GM19351 (cell line): ENCODE measurements at regions not wholly inside any gene's neighbourhood (a gene's known extent, or its start where the extent isn't known, plus 50 kb on each side); places are given as distances from the start of the nearest gene placed in this dataset.
A peak's percentile ranks its signal among the peaks of the same experiment; 100 is the strongest.

Experiments used
- ATAC-seq: cut with Tn5 transposase; IDR thresholded peaks from one replicate; pipeline ENCODE4 v1.9.1; 2021; ENCODE audit warnings: mild to moderate bottlenecking, moderate library complexity; ENCODE audit not compliant: unreplicated experiment

DNA sequence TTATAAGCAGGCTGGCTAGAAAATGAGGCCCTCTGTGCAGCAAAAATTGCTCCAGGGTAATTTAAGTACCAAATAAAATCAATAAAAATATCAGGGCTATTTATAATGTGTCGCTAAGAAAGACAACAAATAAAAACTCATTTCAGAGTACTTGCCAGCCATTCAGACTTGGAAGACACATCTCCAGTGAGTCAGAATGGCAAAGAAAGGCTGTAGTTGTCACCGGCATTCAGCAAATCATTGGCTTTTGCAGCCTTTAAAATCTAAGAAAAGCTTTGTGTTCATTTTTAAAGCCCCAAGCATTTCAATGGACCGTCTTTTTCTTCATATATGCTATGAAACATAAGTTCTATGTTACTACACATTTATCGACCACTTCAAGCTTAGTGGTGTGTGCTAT lies 141.1 kb upstream of the HNMT start:
- no peak for ATAC-seq

DNA sequence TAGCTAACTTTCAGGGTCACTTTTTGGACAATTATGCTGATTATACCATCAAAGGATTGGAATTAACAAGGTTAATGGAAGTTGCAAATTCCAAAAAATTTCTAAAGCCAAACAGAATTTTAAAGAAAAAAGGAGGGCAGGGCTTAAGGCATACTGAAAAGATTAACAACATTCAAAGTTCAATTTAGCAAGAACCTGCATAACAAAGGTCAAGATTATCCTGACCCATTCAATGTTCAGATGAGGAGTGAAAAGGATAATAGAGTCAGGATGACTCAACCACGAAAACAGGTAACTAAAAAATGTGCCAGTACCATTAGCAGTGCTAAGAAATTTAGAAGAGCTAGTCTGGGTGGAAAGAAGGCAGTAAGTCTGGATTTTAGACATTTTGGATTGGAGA lies 139.8 kb upstream of the HNMT start:
- ATAC-seq = no peak

DNA sequence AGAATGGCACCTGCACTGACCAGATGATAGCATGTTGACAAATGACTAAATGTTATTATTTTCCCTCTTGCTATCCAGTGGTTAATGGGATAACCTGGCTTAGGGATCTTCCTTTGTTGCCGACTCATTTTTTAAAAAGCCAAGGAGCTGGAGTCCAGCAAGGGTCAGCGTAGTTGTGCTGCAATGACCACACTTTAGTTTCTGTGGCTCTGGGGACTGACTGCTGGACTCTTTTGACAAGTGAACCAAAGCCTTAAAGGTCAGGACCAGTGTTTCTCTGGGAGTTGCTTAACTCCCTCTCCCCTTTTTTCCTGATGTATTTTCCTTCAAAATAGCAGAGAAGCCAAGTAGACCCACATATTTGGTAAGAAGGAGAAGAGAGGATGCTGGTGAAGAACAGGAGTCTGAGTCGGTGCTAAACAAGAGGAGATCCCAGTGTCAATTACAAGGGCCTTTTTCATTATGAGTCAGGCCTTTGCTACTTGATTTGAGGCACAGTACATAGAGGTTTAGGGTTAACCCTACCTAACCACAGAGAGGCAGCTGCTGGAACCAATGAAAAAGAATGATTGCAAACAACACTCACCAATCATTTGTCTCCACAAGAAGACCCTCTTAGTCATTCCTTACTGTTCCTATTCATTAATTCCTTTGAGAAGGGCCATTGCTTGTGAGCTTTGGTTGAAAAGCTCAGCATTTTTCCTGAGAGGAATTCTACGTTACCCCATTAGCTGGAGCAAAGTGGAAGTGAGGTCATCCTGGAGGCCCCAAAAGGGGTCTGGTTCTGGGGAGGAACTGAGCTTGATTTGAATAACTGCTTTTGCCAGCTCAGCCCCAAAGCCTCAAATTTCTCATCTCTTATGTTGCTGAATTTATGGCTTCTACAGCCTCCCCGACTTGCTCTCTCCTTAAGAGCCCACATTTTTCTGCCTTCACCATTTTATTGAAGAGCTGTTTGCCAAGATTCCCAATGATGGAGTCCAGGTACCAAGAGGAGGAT lies 137.6 kb upstream of the HNMT start:
- ATAC-seq = peak; percentile 98

DNA sequence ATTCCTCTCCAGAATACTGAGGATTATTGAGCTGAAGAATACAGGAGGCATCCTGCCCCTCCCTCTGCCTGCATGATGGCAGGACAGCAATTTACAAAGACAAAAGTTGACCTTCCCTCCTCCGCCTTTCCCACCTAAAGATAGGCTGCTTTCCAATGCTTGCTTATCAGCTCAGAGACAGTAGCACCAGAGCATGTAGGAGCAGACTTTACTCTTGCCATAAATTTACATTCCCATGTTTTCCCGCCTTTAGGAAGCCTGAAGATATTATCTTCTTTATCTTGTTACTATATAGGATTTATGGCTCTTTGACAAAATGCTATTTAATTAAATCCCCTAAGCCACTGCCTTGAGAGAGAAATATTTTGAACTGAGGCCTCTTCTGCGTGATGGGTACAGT lies 135.6 kb upstream of the HNMT start:
- no peak for ATAC-seq

DNA sequence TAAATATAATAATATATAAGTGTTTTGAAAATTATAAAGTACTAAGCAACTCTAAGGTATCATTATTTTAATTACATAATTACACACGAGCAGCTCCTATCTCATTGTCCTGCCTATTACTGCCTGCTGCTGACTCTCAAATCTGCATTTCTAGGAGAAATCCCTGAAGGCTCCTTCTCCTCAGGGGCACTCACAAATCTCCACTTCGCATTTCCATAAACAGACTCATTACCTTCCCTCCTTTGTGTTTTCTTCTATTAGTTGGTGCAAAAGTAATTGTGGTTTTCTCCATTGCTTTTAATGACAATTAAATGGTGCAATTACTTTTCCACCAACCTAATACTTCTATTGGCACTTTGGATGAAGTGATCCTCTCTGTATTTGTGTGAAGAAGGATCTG lies 135.0 kb upstream of the HNMT start:
- no peak for ATAC-seq

DNA sequence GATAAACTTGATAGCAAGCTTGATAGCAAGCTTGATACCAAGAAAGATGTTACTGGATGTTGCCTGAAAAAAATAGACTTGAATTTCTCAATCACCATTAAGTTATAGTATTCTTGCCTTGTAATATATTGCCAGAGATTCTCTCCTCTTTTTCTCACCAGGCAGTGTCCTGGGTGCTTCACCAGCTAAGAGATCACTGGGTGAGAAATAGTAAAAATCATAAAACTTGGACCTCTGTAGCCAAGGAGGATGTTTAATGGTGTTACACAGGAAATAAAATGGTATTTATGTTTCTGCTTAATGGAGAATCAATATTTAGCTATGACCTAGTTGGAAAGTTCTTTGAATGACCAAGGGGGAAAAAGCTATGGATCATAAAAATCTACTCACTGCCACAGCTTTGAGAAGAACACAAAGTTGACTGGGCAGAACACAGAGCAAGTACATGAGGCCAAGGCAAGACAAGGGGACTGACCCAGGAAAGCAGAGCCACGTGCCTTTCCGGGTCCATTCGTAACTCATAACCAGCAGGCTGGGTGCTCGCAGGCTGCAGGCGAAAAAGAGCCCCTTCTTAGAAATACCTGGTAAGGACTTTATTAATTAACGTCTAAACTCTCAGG lies 129.4 kb upstream of the HNMT start:
- no peak for ATAC-seq

- ATAC-seq = no peak
Measured at GRCh38 chr2:137836671-137837070, 127.6 kb upstream of the HNMT start.

DNA sequence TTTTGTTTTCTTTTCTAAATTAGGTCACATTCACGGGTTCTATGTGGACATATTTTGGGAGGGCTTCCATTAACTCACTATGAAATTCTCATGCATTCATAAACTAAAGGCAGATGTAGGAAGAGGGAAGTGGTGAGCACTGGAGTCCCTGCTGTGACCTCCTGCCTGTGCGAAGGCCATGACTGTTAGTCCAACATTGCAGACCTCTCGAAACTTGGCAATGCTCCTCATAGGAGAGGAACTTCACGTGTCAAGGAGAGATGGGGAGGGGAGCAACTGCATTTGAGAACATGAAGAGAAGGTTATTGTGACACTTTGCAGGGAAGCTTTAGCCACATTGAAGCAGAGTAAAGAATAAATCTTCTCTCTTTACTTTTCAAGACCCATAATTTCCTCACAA lies 126.4 kb upstream of the HNMT start:
- no peak for ATAC-seq

DNA sequence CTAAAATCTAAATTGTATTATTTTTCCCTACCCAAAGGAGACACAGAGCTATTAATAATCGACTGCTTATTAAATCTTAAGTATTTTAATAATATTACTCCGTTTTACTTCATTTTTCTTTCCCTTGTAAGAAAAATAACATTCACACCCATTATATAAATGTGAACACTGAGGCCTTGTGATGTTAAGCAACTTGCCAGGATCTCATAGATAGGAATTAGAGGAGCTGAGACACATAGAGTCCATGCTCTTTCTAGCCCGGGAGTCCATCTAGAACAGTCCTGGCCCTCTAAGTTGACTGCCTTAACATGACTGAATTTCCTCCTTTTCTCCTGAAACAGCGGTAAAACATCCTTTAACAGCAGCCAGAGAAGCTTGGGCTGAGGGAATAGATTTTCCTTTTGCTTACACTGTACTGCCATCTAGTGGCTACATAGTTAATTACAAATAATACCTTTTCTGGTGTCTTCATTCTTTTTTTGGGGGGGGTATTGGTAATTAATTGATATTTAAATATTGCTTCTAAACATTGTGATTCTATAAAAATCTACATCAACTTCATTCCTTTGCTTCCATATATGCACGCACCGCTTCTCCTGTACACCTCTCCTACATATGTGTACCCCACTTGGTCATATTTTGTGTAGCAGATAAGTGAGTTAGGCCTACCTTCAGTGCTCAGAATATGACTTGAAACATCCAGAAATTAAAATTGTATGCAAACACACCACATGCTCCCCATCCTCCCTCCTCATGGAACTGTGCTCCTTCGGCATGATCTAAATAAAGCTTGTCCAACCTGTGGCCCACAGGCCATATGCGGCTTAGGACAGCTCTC lies 125.8 kb upstream of the HNMT start:
- ATAC-seq = peak; percentile 71

GRCh38 chr2:137842430-137842829 lies 121.8 kb upstream of the HNMT start:
- no peak for ATAC-seq

GRCh38 chr2:137842952-137843351 lies 121.3 kb upstream of the HNMT start:
- no peak for ATAC-seq

DNA sequence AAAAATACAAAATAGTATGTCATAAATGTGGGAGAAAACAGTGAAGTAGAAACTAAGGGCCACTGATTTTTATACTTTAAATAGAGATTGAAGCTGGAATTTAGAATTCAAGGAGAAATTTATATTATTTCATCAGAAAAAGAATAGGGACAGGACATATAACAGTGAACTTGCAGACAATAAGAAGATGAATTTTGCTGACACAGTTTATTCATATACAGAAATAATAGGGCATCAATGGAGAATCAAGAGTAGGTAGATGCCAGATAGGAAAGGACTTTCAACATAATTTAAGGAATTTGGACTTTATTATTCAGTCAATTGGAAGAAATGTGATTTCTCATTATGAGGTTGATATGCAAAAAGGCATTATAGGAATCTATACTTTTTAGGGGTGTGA lies 118.9 kb upstream of the HNMT start:
- ATAC-seq = no peak

GRCh38 chr2:137846993-137847392 lies 117.3 kb upstream of the HNMT start:
- no peak for ATAC-seq

GRCh38 chr2:137847443-137847842 lies 116.8 kb upstream of the HNMT start:
- no peak for ATAC-seq

DNA sequence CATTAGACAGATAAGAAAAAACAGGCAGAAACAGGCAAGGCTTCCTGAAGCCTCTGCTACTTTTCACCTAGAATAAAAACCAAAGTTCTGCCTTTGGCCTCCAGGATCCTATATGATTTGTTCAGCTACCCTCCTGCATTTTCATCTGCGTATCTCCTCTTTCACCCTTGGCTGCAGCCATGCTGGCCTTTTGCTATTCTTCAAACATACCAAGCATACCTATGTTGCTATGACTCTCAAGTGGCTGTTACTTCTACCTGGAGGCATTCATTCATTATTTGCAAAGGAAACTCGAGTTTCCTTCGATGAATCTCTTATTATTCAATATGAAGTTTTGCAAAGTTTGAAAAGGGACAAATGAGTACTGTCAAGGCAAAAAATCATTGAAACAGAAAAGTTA lies 106.4 kb upstream of the HNMT start:
- ATAC-seq = no peak

- no peak for ATAC-seq
Measured at GRCh38 chr2:137862651-137863050, 101.6 kb upstream of the HNMT start.

DNA sequence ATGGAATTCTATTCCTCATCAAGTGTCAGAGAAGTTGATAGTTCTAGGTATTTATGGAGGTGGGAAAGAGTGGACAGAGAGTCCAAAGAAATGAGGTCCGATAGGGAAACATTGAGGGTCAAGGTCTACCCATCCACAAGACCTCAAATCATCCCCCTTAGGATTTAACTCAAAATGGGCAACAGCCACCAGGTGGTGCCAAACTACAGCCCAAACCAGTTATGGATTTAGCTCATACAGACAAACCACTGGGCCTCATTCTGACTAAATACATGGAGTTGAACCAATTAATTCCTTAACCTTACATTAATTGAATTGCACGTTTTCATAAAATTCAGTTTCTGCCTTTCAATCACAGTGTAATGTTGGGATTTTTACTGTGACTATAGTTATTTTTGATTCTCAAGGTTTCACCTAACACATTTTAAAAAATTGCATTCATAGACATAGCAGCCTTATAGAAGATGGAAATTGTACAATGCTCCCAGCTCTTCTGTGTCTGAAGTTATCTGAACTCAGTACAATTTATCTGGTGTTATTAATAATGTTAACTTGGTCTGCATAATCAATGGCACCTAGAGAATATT lies 98.2 kb upstream of the HNMT start:
- ATAC-seq = peak; percentile 89

DNA sequence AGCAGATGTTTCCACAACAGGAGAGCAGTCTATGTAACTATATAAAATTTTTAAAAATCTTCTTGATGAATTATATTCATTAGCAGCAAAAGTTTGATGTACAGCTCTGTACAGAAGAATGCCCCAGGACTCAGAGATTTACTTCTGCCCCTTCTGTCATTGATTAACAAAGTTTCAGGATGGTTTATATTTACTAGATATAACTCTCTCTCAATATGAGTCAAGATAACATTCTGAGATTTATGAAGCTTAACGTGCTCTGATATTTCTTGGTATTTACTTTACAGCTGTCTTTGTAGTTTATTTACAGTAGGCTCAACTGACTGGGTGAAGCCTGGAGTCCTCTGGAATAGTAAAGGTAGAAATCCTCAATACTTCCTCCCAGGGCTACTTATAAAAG lies 93.6 kb upstream of the HNMT start:
- peak; percentile 36 for ATAC-seq

DNA sequence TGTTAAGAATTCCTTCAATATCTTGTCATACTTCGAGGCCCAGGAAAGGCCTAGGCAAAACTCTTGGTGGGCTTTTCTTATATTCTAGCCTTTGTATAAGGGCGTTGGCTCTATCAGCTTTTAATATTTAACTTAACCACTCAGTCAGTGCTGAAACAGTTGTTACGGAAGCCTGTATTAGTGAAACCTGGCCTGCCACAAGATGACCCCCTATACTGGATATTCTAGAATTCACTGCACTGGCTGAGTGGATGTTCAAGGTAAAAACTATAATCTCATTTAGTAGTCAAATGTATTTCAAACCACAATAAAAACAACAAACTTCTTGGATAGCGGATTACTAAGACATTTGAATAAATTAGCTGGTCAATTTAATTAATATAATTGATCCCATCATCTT lies 91.7 kb upstream of the HNMT start:
- no peak for ATAC-seq

- ATAC-seq = no peak
Measured at GRCh38 chr2:137873536-137874244, 90.6 kb upstream of the HNMT start.
